COR-L47 (cell line): ENCODE measurements at regions not wholly inside any gene's neighbourhood (a gene's known extent, or its start where the extent isn't known, plus 50 kb on each side); places are given as distances from the start of the nearest gene placed in this dataset.

Experiments used
- DNase-seq: peaks from one replicate; lab custom pipeline; 2025; lab: John Stamatoyannopoulos, UW

DNA sequence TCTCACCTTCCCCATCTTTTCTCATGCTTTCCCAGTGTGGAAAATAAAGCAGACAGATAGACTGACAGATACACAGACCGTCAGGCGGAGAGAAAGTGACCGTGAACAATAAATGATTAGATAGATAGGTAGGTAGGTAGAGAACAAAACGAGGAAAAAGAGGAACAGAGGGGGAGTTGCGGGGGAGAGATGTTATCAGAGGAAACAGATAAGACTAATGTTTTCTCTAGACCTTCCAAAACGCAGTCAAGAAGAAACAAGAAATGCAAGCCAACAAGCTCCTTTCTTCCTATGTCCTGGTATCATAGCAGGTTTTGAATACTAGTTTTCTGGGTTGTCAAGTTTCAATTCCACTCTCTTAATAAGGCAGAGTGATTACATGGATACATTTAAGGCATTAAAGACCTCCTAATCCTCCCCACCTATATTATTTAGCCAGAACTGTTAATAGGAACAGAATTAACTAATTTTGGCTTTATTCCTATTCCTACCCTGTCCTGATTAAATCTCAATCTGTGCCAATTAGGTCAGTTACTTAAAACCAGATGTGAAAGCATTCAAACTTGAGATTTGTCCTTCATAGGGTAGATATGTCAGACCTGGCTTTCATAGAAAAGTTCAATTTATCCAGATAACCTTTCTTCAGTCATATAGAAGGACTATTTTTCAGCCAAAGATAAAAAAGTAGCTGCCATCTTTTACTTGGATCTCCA, 89.0 kb upstream of the PTPRR start:
- no peak for DNase-seq

GRCh38 chr12:71008616-71009015, 88.1 kb upstream of the PTPRR start:
- DNase-seq: no peak

- no peak for DNase-seq
Observed at GRCh38 chr12:71007781-71008404, 87.4 kb upstream of the PTPRR start.

- DNase-seq: no peak
Observed at GRCh38 chr12:71007020-71007419, 86.5 kb upstream of the PTPRR start.

DNA sequence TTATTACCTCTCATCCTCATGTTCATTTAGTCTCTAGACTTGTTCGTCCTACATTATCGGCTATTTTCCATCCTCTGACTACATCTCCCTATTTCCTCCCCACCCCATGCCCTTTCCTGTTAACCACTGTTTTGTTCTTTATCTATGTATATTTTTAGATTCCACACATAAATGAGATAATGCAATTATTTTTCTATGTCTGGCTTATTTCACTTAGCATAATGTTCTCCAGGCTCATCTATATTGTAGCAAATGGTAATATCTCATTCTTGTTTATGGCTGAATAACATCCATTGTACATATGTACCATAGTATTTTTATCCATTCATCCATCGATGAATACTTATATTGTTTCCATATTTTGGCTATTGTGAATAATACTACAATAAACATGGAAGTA, 84.6 kb upstream of the PTPRR start:
- DNase-seq: no peak

DNA sequence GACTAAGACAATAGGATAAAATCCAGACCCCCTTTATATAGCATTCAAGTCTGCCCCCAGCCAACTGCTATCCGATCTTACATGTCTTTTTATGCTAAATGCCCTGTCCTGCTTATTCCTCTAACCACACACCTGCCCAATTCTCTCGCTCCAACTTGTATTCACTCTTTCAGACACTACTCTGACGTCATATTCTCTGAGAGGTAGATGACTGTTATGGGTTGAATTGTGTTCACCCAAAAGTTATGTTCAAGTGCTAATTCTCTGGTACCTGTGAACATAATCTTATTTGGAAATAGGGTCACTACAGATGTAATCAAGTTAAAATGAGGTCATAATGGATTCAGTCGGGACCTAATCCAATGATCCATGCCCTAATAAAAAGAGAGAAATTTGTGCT, 84.0 kb upstream of the PTPRR start:
- DNase-seq: no peak

GRCh38 chr12:71000748-71001147, 80.2 kb upstream of the PTPRR start:
- DNase-seq: no peak

DNA sequence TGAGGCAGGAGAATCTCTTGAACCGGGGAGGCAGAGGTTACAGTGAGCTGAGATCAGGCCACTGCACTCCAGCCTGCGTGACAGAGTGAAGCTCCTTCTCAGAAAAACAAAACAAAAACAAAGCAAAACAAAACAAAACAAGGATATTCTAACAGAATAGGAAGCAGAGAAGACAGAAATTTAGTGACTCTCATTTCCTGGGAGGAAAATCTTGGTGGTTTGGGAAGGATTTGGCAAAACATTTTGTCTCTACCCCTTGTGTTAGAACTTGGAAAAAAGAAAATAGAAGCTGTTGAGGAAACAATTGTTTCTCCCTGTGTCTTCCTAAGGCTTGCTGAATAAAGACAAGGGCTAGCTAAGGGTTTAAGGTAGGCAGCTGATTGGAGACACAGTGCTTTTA, 79.7 kb upstream of the PTPRR start:
- DNase-seq: no peak

- DNase-seq: no peak
Observed at GRCh38 chr12:70994217-70994788, 73.8 kb upstream of the PTPRR start.

GRCh38 chr12:70989232-70989631, 68.7 kb upstream of the PTPRR start:
- DNase-seq: no peak

DNA sequence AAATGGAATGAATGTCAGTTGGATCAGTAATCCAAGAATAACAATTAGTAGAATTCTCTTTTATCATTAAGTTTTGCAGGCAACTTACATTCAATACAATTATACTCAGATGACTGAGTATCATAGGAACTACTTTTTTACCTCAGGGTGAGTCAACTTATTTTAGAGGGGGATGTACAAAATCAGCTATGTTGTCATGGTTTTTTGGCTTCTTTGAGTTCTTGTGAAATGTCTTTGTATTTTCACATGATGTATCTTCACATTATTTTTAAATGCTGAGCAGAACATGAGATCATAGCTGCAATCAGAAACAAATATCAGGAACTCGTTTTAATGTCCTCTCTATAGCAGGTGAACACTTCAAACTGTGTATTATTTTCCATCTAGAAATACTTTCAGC, 65.3 kb upstream of the PTPRR start:
- no peak for DNase-seq

DNA sequence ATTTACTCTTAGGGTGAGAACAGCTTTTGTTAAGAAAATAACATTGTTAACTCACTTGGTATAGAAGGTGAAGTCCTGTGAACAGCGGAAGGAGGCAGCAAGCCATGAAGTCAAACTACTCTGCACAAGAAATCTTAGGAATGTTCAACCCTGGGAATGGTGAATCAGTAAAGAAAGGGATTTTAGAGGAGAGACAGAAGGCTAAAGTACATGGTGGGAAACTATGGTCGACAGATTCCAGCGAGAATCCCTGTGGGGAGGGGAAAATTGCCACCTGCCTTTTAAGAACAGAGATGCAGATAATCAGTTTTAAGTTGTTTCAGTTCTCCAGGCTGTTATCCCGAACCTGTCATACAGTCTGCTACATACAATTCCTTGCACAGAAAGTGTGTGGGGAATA, 63.2 kb upstream of the PTPRR start:
- no peak for DNase-seq

- no peak for DNase-seq
Observed at GRCh38 chr12:70982991-70983390, 62.5 kb upstream of the PTPRR start.

GRCh38 chr12:70982286-70982685, 61.7 kb upstream of the PTPRR start:
- no peak for DNase-seq

DNA sequence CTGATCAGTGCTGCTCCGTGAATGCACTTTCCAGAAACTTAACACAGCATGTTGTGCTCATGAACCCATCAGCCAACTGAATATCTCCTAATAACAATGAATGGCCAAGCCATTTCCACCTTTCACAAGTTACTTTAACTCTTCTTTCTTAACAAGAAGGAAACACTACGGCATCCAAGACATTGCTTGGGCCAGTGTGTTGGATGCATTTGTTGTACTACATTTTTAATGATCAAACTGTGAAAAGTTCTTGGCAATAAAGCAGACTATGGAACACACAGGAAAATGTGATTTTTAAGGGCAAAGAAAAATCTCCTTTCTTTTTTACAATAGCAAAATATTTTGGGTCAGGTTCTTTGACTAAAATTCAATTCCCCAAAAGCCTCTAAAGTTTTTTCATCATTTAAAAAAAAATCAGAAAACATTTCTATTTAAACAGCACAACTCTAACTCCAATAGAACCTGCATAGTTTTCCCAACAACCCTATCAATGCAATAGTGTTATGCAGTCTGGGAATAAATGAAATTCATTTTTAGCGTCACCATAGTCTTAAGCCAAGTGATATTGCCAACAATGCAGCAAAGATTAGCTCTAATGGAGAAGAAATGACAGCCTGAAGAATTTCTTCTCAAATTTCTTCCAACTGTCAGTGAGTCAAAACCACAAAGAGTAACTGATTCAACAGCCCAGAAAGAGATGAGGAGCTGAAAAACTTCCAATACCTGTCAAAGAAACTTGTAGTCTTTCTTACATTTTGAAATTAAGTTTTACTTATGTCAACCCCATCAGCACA, 50.7 kb upstream of the PTPRR start:
- DNase-seq: no peak
